GM13977 (cell line): ENCODE measurements at regions not wholly inside any gene's neighbourhood (a gene's known extent, or its start where the extent isn't known, plus 50 kb on each side); places are given as distances from the start of the nearest gene placed in this dataset.
"Not testable (repeated sequence)": the region's sequence is repeated elsewhere in the genome, so short reads cannot be mapped to it uniquely, and the experiment has no call there.

Experiments used
- DNase-seq: peaks from one replicate; pipeline ENCODE4 v3.0.0; 2012; ENCODE audit warnings: low spot score
- CTCF ChIP-seq: IDR thresholded peaks from 2 replicates; pipeline ENCODE4 v1.5.1; 2012; ENCODE audit warnings: mild to moderate bottlenecking, control low read depth; ENCODE audit not compliant: insufficient read depth; ENCODE audit errors: extremely low read depth, missing control alignments
- in situ Hi-C: fragments of 300-500 bp; cut with MboI; formaldehyde crosslinking; loops from one replicate; pipeline ENCODE4 v1.12.0; 2022; ENCODE audit warnings: low sequenced_read_pairs, low pct_unique_long_range_greater_than_20kb, mixed read lengths, inconsistent platforms; ENCODE audit not compliant: unreplicated experiment

DNA sequence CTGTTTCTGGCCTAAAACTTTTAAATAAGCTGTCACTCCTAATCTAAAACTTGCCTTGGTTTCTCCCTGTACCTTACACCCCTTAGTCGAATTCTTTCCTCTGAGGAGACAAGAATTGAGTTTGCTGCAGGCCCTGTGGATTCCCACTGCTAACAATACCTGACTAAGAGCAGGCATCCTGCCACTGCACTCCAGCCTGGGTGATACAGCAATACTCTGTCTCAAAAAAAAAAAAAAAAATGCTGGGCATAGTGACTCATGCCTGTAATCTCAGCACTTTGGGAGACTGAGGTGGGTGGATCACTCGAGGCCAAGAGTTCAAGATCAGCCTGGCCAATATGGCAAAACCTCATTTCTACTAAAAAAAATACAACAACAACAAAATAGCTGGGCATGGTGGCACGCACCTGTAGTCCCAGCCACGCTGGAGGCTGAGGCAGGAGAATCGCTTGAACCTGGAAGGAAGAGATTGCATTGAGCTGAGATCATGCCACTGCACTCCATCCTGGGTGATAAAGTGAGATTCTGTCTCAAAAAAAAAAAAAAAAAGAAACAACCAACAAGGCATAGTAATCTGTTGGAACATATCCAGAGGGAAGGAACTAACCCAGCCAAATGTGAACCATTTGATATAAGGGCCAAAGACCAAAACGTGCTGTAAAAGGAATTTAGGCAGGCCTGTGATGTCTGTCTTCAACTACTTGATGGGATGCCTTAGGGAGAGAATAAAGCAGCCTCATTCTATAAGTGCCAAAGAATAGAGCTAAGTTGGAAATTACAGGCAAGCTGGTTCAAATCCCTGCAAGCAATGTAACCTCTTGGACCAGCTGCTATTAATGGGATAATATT lies 732.7 kb upstream of the AUTS2 start:
- no peak for TF ChIP-seq CTCF
- in situ Hi-C loops = no loop called here
- DNase-seq = no peak

DNA sequence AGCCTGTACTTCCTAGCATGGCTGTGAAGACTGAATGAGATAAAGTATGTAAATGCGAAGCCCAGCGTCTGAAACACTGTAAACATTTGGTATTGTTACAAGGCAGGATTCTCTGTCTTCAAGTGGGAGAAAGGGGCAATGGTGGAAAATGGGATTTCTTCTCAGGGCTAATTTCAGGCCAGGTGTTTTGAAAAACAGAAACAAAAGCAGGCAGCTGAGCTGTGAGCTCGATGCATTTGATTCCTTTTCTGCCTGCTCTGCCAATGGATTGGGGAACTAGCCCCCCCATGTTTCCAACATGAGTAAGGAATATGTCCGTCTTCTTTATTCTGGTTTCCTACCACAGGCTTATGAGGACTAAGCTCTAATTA lies 732.1 kb upstream of the AUTS2 start:
- TF ChIP-seq CTCF = no peak
- DNase-seq = no peak
- in situ Hi-C loops = no loop called here

GRCh38 chr7:68866721-68867120 lies 731.6 kb upstream of the AUTS2 start:
- in situ Hi-C loops, DNase-seq: not testable (repeated sequence)

GRCh38 chr7:68868978-68869377 lies 729.3 kb upstream of the AUTS2 start:
- in situ Hi-C loops = no loop called here
- TF ChIP-seq CTCF = no peak
- DNase-seq = no peak

DNA sequence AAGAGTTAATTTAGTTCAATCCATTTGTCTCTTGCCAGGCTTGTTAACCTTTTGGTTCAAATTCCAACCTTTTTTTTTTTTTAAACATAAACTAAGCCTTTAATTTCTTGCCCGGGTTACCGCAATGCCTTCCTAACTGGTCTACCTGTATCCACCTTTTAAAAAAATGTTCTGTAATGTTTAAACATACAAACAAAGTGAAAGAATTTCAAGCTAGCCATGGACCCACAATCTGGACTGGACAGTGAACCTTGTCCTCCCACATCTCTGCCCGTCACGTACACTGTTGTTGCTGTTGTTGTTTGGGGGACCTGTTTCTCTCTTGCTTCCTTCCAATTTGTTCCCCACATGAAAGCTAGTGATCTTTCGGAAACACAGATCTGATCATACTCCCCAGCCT lies 724.7 kb upstream of the AUTS2 start:
- no peak for DNase-seq
- no peak for TF ChIP-seq CTCF
- in situ Hi-C loops = no loop called here

GRCh38 chr7:68875857-68876256 lies 722.4 kb upstream of the AUTS2 start:
- no peak for DNase-seq
- in situ Hi-C loops = no loop called here

GRCh38 chr7:68887116-68887515 lies 711.2 kb upstream of the AUTS2 start:
- in situ Hi-C loops, DNase-seq: not testable (repeated sequence)

More at GRCh38 chr7:68875857-68876256, 722.4 kb upstream of the AUTS2 start:
- TF ChIP-seq CTCF = no peak
